A549 (cell line): ENCODE measurements at regions not wholly inside any gene's neighbourhood (a gene's known extent, or its start where the extent isn't known, plus 50 kb on each side); places are given as distances from the start of the nearest gene placed in this dataset.

ENCODE experiments used
- CBX2 ChIP-seq: fragments of 200-600 bp; sonication (generic); IDR thresholded peaks from 2 replicates; pipeline ENCODE4 v1.6.1; 2016; ENCODE audit warnings: low read depth, mild to moderate bottlenecking, borderline replicate concordance
- CTCF ChIP-seq: fragments of >200 bp; sonication (Bioruptor Twin); formaldehyde crosslinking; IDR thresholded peaks from 3 replicates; pipeline ENCODE4 v1.5.1; 2016
- EHF ChIP-seq: fragments of 250-450 bp; sonication (Bioruptor Pico); IDR thresholded peaks from 2 replicates; pipeline ENCODE4 v1.5.0; 2020; ENCODE audit warnings: mild to moderate bottlenecking
- JUN ChIP-seq, 2 experiments: fragments of >200 bp; sonication (Bioruptor Twin); formaldehyde crosslinking; IDR thresholded peaks; 2 replicates in 1 of 2; 3 replicates in 1 of 2; pipeline ENCODE4 v1.6.1; 2016 to 2017
- PHF8 ChIP-seq: fragments of 200-600 bp; sonication (generic); IDR thresholded peaks from 2 replicates; pipeline ENCODE4 v1.6.1; 2016; ENCODE audit warnings: low read depth, mild to moderate bottlenecking, antibody characterized with exemption, moderate library complexity, borderline replicate concordance
- POLR2A ChIP-seq: IDR thresholded peaks from 2 replicates; pipeline ENCODE4 v1.6.1; 2012; ENCODE audit warnings: mild to moderate bottlenecking, low read length
- REST ChIP-seq: fragments of 200-600 bp; sonication (generic); IDR thresholded peaks from 2 replicates; pipeline ENCODE4 v1.6.1; 2016; ENCODE audit warnings: antibody characterized with exemption, mild to moderate bottlenecking, moderate library complexity
- RNF2 ChIP-seq: fragments of 200-600 bp; sonication (generic); IDR thresholded peaks from 2 replicates; pipeline ENCODE4 v1.6.1; 2016; ENCODE audit warnings: low read depth, mild to moderate bottlenecking, antibody characterized with exemption, moderate library complexity, borderline replicate concordance
- ZC3H11A ChIP-seq: fragments of 450-650 bp; IDR thresholded peaks from 2 replicates; pipeline ENCODE4 v1.6.1; 2014; ENCODE audit warnings: antibody characterized with exemption, mild to moderate bottlenecking
- ZFP36 ChIP-seq: fragments of 450-650 bp; IDR thresholded peaks from 2 replicates; pipeline ENCODE4 v1.6.1; 2014; ENCODE audit warnings: borderline replicate concordance; ENCODE audit not compliant: partially characterized antibody

GRCh38 chr12:91628656-91629055 lies 446.0 kb upstream of the DCN start:
- TF ChIP-seq CTCF (no peak), REST (no peak), ZC3H11A (no peak), EHF (CRISPR knock-in tag) (no peak), JUN (IDR thresholded peaks at IDR 0.05) (no peak), ZFP36 (no peak), CBX2 (no peak), RNF2 (no peak), PHF8 (no peak), POLR2A (no peak)
